Activated CD8-positive, alpha-beta T cell treated with anti-CD3 and anti-CD28 coated beads for 36 hours (primary cell): ENCODE measurements at regions not wholly inside any gene's neighbourhood (a gene's known extent, or its start where the extent isn't known, plus 50 kb on each side); places are given as distances from the start of the nearest gene placed in this dataset.

Source experiments
- ATAC-seq: fragments of 200-7000 bp; cut with Tn5 transposase; one replicate; pipeline ENCODE4 v1.10.0; 2021; ENCODE audit warnings: mild to moderate bottlenecking, moderate library complexity
- CTCF ChIA-PET: fragments of 350-600 bp; sonication (Branson Sonifier 250); formaldehyde crosslinking; loops from one replicate; lab custom pipeline; 2021; ENCODE audit warnings: antibody characterized with exemption; lab: Charles Lee
- POLR2A ChIA-PET: fragments of 350-600 bp; sonication (Branson Sonifier 250); formaldehyde crosslinking; loops from one replicate; lab custom pipeline; 2021; ENCODE audit warnings: antibody characterized with exemption; lab: Charles Lee
- DNase-seq: peaks from one replicate; pipeline ENCODE4 v3.0.0-alpha.2; 2020
- H3K27ac Mint-ChIP-seq: one replicate; pipeline ENCODE4 v1.8.0; 2021; ENCODE audit warnings: mild to moderate bottlenecking, mixed read lengths
- H3K27me3 Mint-ChIP-seq: one replicate; pipeline ENCODE4 v1.8.0; 2021; ENCODE audit warnings: mixed read lengths
- H3K36me3 Mint-ChIP-seq: one replicate; pipeline ENCODE4 v1.8.0; 2021; ENCODE audit warnings: low read depth, mixed read lengths
- H3K4me1 Mint-ChIP-seq: one replicate; pipeline ENCODE4 v1.8.0; 2021; ENCODE audit warnings: low read depth, mixed read lengths
- H3K4me3 Mint-ChIP-seq: one replicate; pipeline ENCODE4 v1.8.0; 2021; ENCODE audit warnings: mild to moderate bottlenecking, moderate library complexity, mixed read lengths
- H3K9me3 Mint-ChIP-seq: one replicate; pipeline ENCODE4 v1.8.0; 2021; ENCODE audit warnings: mixed read lengths
- CTCF ChIP-seq: fragments of 200-600 bp; IDR thresholded peaks from one replicate; pipeline ENCODE4 v1.8.0; 2022; ENCODE audit warnings: antibody characterized with exemption, mild to moderate bottlenecking
- intact Hi-C: fragments of 100-400 bp; cut with micrococcal nuclease; formaldehyde crosslinking; loops from one replicate; pipeline ENCODE4 v1.10.0; 2022

GRCh38 chr6:168163096-168163731 lies 84.2 kb upstream of the FRMD1 start:
- TF ChIP-seq CTCF, result no peak
- ChIA-PET CTCF (no interaction called here), POLR2A (no interaction called here)
- ATAC-seq (no peak), DNase-seq (no peak)
- H3K4me1 Mint-ChIP-seq, result no peaks in the 10 kb centered on the region
- peaks cover 10% of the 10 kb centered on the region for H3K9me3 Mint-ChIP-seq
- no peak overlapping the region for H3K4me3 Mint-ChIP-seq
- intact Hi-C loops, result no loop called here
- peaks cover 2% of the 10 kb centered on the region for H3K27me3 Mint-ChIP-seq
- H3K27ac Mint-ChIP-seq, result no peak overlapping the region
- H3K36me3 Mint-ChIP-seq, result no peaks in the 10 kb centered on the region

GRCh38 chr6:168162366-168162765 lies 83.4 kb upstream of the FRMD1 start:
- Mint-ChIP-seq H3K36me3 (no peaks in the 10 kb centered on the region), H3K27ac (no peak overlapping the region), H3K4me1 (no peaks in the 10 kb centered on the region), H3K9me3 (peaks cover 4% of the 10 kb centered on the region), H3K27me3 (peaks cover 7% of the 10 kb centered on the region), H3K4me3 (no peak overlapping the region)
- CTCF ChIA-PET, result no interaction called here
- ATAC-seq (no peak), DNase-seq (no peak)
- no peak for TF ChIP-seq CTCF
- POLR2A ChIA-PET, result no interaction called here
- intact Hi-C loops, result no loop called here

GRCh38 chr6:168161371-168161750 lies 82.3 kb upstream of the FRMD1 start:
- peaks cover 9% of the 10 kb centered on the region for H3K27me3 Mint-ChIP-seq
- intact Hi-C loops, result no loop called here
- H3K36me3 Mint-ChIP-seq, result no peaks in the 10 kb centered on the region
- no peaks in the 10 kb centered on the region for H3K9me3 Mint-ChIP-seq
- DNase-seq (no peak), ATAC-seq (no peak)
- POLR2A ChIA-PET, result no interaction called here
- TF ChIP-seq CTCF, result no peak
- H3K27ac Mint-ChIP-seq, result no peak overlapping the region
- H3K4me1 Mint-ChIP-seq, result no peaks in the 10 kb centered on the region
- H3K4me3 Mint-ChIP-seq, result no peak overlapping the region
- CTCF ChIA-PET, result no interaction called here

- TF ChIP-seq CTCF, result no peak
- no peak for DNase-seq
- intact Hi-C loops, result no loop called here
- ChIA-PET CTCF (no interaction called here), POLR2A (no interaction called here)
- ATAC-seq, result no peak
- Mint-ChIP-seq H3K36me3 (no peaks in the 10 kb centered on the region), H3K4me3 (no peak overlapping the region), H3K4me1 (no peaks in the 10 kb centered on the region), H3K27me3 (peaks cover 9% of the 10 kb centered on the region), H3K9me3 (no peaks in the 10 kb centered on the region), H3K27ac (no peak overlapping the region)
These were observed 81.7 kb upstream of the FRMD1 start for GRCh38 chr6:168160506-168161370.

- Mint-ChIP-seq H3K36me3 (no peaks in the 10 kb centered on the region), H3K27me3 (peaks cover 9% of the 10 kb centered on the region), H3K27ac (no peak overlapping the region), H3K4me3 (no peak overlapping the region), H3K4me1 (no peaks in the 10 kb centered on the region), H3K9me3 (no peaks in the 10 kb centered on the region)
- no peak for TF ChIP-seq CTCF
- intact Hi-C loops, result no loop called here
- DNase-seq (no peak), ATAC-seq (no peak)
- CTCF ChIA-PET, result interaction anchor here (0.7 kb wide), 1 partner anchor 11 kb away, joined by 3 read pairs; no protein-coding TSS in a partner anchor
- POLR2A ChIA-PET, result no interaction called here
These were observed 80.5 kb upstream of the FRMD1 start for GRCh38 chr6:168159506-168159905.
